BLaER1 treated with 17β-estradiol and CSF1 and Interleukin-3, amounts not matched to agents 10 nM and 100 nM (cell line): ENCODE measurements at regions not wholly inside any gene's neighbourhood (a gene's known extent, or its start where the extent isn't known, plus 50 kb on each side); places are given as distances from the start of the nearest gene placed in this dataset.

Experiments used
- H3K27ac ChIP-seq, 11 experiments: shearing (Covaris generic); formaldehyde crosslinking; 2 replicates each; pipeline ENCODE4 v1.8.1; 2022
- H3K27me3 ChIP-seq, 11 experiments: shearing (Covaris generic); formaldehyde crosslinking; 2 replicates each; pipeline ENCODE4 v1.8.1; 2022
- H3K36me3 ChIP-seq, 11 experiments: shearing (Covaris generic); formaldehyde crosslinking; 2 replicates each; pipeline ENCODE4 v1.8.1; 2022
- H3K4me1 ChIP-seq, 10 experiments: shearing (Covaris generic); formaldehyde crosslinking; 2 replicates each; pipeline ENCODE4 v1.8.1; 2022
- H3K4me2 ChIP-seq, 11 experiments: shearing (Covaris generic); formaldehyde crosslinking; 2 replicates each; pipeline ENCODE4 v1.8.1; 2022
- H3K4me3 ChIP-seq, 10 experiments: shearing (Covaris generic); formaldehyde crosslinking; 2 replicates each; pipeline ENCODE4 v1.8.1; 2022
- H3K9ac ChIP-seq, 11 experiments: shearing (Covaris generic); formaldehyde crosslinking; 2 replicates each; pipeline ENCODE4 v1.8.1; 2022
- H3K9me3 ChIP-seq, 11 experiments: shearing (Covaris generic); formaldehyde crosslinking; replicated peaks in 1 of 11; 2 replicates each; pipeline ENCODE4 v1.8.1; 2022
- H4K20me1 ChIP-seq, 11 experiments: shearing (Covaris generic); formaldehyde crosslinking; 2 replicates each; pipeline ENCODE4 v1.8.1; 2022
- Cebpa-rat ChIP-seq, 11 experiments: shearing (Covaris generic); IDR thresholded peaks; 2 replicates each; pipeline ENCODE4 v1.8.1; 2022

- H3K9me3 ChIP-seq: no peaks in the 10 kb centered on the region
- no peak overlapping the region for H3K27ac ChIP-seq
- no peak overlapping the region for H3K9ac ChIP-seq
- peaks cover 10 to 31% (median 23%) of the 10 kb centered on the region in 10 experiments; a peak in 19 of 20 replicates for H3K4me1 ChIP-seq
- H3K4me3 ChIP-seq: no peak overlapping the region
- peaks cover 0 to 5% (median 0%) of the 10 kb centered on the region in 11 experiments; a peak in 4 of 22 replicates for H4K20me1 ChIP-seq
- TF ChIP-seq Cebpa-rat (IDR thresholded peaks at IDR 0.05): no peak
- no peak overlapping the region for H3K4me2 ChIP-seq
- no peaks in the 10 kb centered on the region for H3K36me3 ChIP-seq
- peaks cover 54 to 100% (median 88%) of the 10 kb centered on the region in 11 experiments for H3K27me3 ChIP-seq
Observed at GRCh38 chrX:69079268-69079667, 86.0 kb downstream of the PJA1 start.

- Histone ChIP-seq H3K4me2 (peak overlapping the region in 9 of 11 experiments; percentile 33 to 61 (median 44); a peak in 16 of 22 replicates), H4K20me1 (peaks cover 0 to 5% (median 0%) of the 10 kb centered on the region in 11 experiments; a peak in 5 of 22 replicates), H3K9ac (no peak overlapping the region), H3K4me3 (no peak overlapping the region), H3K27ac (no peak overlapping the region), H3K27me3 (peaks cover 57 to 100% (median 88%) of the 10 kb centered on the region in 11 experiments), H3K9me3 (no peaks in the 10 kb centered on the region), H3K4me1 (peaks cover 0 to 30% (median 21%) of the 10 kb centered on the region in 10 experiments; a peak in 16 of 20 replicates), H3K36me3 (no peaks in the 10 kb centered on the region)
- no peak for TF ChIP-seq Cebpa-rat (IDR thresholded peaks at IDR 0.05)
Observed at GRCh38 chrX:69077895-69078455, 87.3 kb downstream of the PJA1 start.

- TF ChIP-seq Cebpa-rat (IDR thresholded peaks at IDR 0.05): no peak
Observed at GRCh38 chrX:69076088-69076487, 89.2 kb downstream of the PJA1 start.

GRCh38 chrX:69074726-69075125, 90.5 kb downstream of the PJA1 start:
- Histone ChIP-seq H3K9ac (no peak overlapping the region), H3K4me1 (peaks cover 0 to 16% (median 12%) of the 10 kb centered on the region in 10 experiments; a peak in 17 of 20 replicates), H4K20me1 (no peaks in the 10 kb centered on the region; a peak in 4 of 22 replicates), H3K27ac (no peak overlapping the region), H3K4me3 (no peak overlapping the region), H3K27me3 (peaks cover 60 to 100% (median 97%) of the 10 kb centered on the region in 11 experiments), H3K36me3 (no peaks in the 10 kb centered on the region), H3K4me2 (no peak overlapping the region), H3K9me3 (no peaks in the 10 kb centered on the region)
- TF ChIP-seq Cebpa-rat (IDR thresholded peaks at IDR 0.05): no peak

More at GRCh38 chrX:69076088-69076487, 89.2 kb downstream of the PJA1 start:
- Histone ChIP-seq H3K9ac (no peak overlapping the region), H3K27ac (no peak overlapping the region), H3K4me1 (peaks cover 0 to 29% (median 21%) of the 10 kb centered on the region in 10 experiments; a peak in 17 of 20 replicates), H3K36me3 (no peaks in the 10 kb centered on the region), H3K9me3 (no peaks in the 10 kb centered on the region), H3K4me3 (no peak overlapping the region), H3K4me2 (no peak overlapping the region), H4K20me1 (peaks cover 0 to under 1% (median 0%) of the 10 kb centered on the region in 11 experiments; a peak in 3 of 22 replicates), H3K27me3 (peaks cover 59 to 100% (median 97%) of the 10 kb centered on the region in 11 experiments)

- H3K36me3 ChIP-seq: no peaks in the 10 kb centered on the region
- H3K27me3 ChIP-seq: peaks cover 59 to 100% (median 97%) of the 10 kb centered on the region in 11 experiments
- peaks cover 0 to 15% (median 12%) of the 10 kb centered on the region in 10 experiments; a peak in 17 of 20 replicates for H3K4me1 ChIP-seq
- no peak overlapping the region for H3K9ac ChIP-seq
- peaks cover 0 to 6% (median 0%) of the 10 kb centered on the region in 11 experiments; a peak in 6 of 22 replicates for H4K20me1 ChIP-seq
- H3K4me2 ChIP-seq: no peak overlapping the region
- no peak overlapping the region for H3K27ac ChIP-seq
- no peak overlapping the region for H3K4me3 ChIP-seq
- H3K9me3 ChIP-seq: no peaks in the 10 kb centered on the region
- no peak for TF ChIP-seq Cebpa-rat (IDR thresholded peaks at IDR 0.05)
Observed at GRCh38 chrX:69073721-69074120, 91.5 kb downstream of the PJA1 start.

- Histone ChIP-seq H3K27me3 (peaks cover 59 to 100% (median 97%) of the 10 kb centered on the region in 11 experiments), H3K9ac (no peak overlapping the region)
Observed at GRCh38 chrX:69073241-69073640, 92.0 kb downstream of the PJA1 start.

GRCh38 chrX:69072486-69073006, 92.7 kb downstream of the PJA1 start:
- no peak overlapping the region for H3K9ac ChIP-seq
- H3K4me2 ChIP-seq: no peak overlapping the region
- H3K9me3 ChIP-seq: no peaks in the 10 kb centered on the region
- no peak for TF ChIP-seq Cebpa-rat (IDR thresholded peaks at IDR 0.05)
- peaks cover 59 to 100% (median 97%) of the 10 kb centered on the region in 11 experiments for H3K27me3 ChIP-seq
- no peak overlapping the region for H3K4me3 ChIP-seq
- H3K4me1 ChIP-seq: peaks cover 0 to 4% (median 2%) of the 10 kb centered on the region in 10 experiments; a peak in 13 of 20 replicates
- no peaks in the 10 kb centered on the region for H3K36me3 ChIP-seq
- H3K27ac ChIP-seq: no peak overlapping the region
- H4K20me1 ChIP-seq: peaks cover 0 to 11% (median 0%) of the 10 kb centered on the region in 11 experiments; a peak in 5 of 22 replicates

More at GRCh38 chrX:69073241-69073640, 92.0 kb downstream of the PJA1 start:
- H3K4me2 ChIP-seq: no peak overlapping the region
- H3K36me3 ChIP-seq: no peaks in the 10 kb centered on the region
- no peak overlapping the region for H3K27ac ChIP-seq
- peaks cover 0 to 10% (median 0%) of the 10 kb centered on the region in 11 experiments; a peak in 6 of 22 replicates for H4K20me1 ChIP-seq
- no peaks in the 10 kb centered on the region for H3K9me3 ChIP-seq
- peaks cover 0 to 10% (median 8%) of the 10 kb centered on the region in 10 experiments; a peak in 17 of 20 replicates for H3K4me1 ChIP-seq
- no peak for TF ChIP-seq Cebpa-rat (IDR thresholded peaks at IDR 0.05)
- H3K4me3 ChIP-seq: no peak overlapping the region

- Histone ChIP-seq H4K20me1 (peaks cover 0 to 11% (median 0%) of the 10 kb centered on the region in 11 experiments; a peak in 5 of 22 replicates), H3K4me2 (no peak overlapping the region), H3K27me3 (peaks cover 71 to 100% (median 98%) of the 10 kb centered on the region in 11 experiments), H3K9me3 (no peaks in the 10 kb centered on the region), H3K9ac (no peak overlapping the region), H3K4me3 (no peak overlapping the region), H3K36me3 (no peaks in the 10 kb centered on the region), H3K4me1 (peaks cover 0 to 4% (median 0%) of the 10 kb centered on the region in 10 experiments; a peak in 1 of 20 replicates), H3K27ac (no peak overlapping the region)
- no peak for TF ChIP-seq Cebpa-rat (IDR thresholded peaks at IDR 0.05)
Observed at GRCh38 chrX:69070949-69071650, 94.2 kb downstream of the PJA1 start.

- Histone ChIP-seq H3K27ac (no peak overlapping the region), H3K9ac (no peak overlapping the region), H3K4me2 (no peak overlapping the region), H3K4me1 (peaks cover 0 to 4% (median 0%) of the 10 kb centered on the region in 10 experiments; a peak in 1 of 20 replicates), H3K9me3 (no peaks in the 10 kb centered on the region; a peak in 1 of 22 replicates), H3K27me3 (peaks cover 72 to 100% (median 99%) of the 10 kb centered on the region in 11 experiments), H4K20me1 (peaks cover 0 to 11% (median 0%) of the 10 kb centered on the region in 11 experiments; a peak in 5 of 22 replicates), H3K4me3 (no peak overlapping the region), H3K36me3 (no peaks in the 10 kb centered on the region)
- TF ChIP-seq Cebpa-rat (IDR thresholded peaks at IDR 0.05): no peak
Observed at GRCh38 chrX:69069876-69070275, 95.4 kb downstream of the PJA1 start.
